ENCODE measurements at regions not wholly inside any gene's neighbourhood (a gene's known extent, or its start where the extent isn't known, plus 50 kb on each side); places are given as distances from the start of the nearest gene placed in this dataset.

GRCh38 chr16:56041556-56042140 lies 149.6 kb upstream of the GNAO1 start:
- no peaks in the 10 kb centered on the region for H3K9me2 ChIP-seq (ENCODE audit: insufficient read depth, low read length)

DNA sequence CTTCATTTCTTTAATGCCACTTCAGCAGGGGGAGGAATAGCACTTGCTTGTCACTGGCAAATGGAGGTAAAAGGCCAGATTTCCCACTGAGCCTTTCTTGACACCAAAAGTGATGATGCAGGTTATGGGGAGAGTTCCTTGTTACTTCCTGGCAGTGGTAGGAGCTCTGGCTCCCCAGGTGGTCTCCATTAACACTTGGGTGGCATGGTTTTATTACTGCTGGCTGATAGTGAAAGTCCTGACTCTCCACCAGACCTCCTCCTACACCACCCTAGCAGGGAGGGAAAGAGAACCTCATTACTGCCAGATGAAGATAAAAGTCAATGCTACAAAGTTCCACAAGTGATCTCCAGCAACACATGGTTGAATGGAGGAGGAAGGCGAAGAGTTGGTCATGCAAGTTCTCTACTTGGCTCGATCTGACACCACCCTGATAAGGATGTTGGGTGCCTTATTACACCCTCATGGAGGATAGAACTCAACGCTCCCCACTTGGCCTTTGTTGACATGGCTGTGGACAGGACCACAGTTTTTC lies 152.7 kb upstream of the GNAO1 start:
- Histone ChIP-seq H4K20me1 (ENCODE audit: insufficient read depth) (no peaks in the 10 kb centered on the region), H2AFZ (ENCODE audit: low read depth, low read length) (no peak overlapping the region), H3K79me2 (replicated peaks; ENCODE audit: insufficient read depth, low read length) (no peaks in the 10 kb centered on the region), H3K9me3 (ENCODE audit: low read length) (no peaks in the 10 kb centered on the region), H3K27ac (ENCODE audit: low read length) (no peak overlapping the region), H3K36me3 (ENCODE audit: insufficient read depth, low read length) (no peaks in the 10 kb centered on the region), H3K4me3 (ENCODE audit: low read length) (no peak overlapping the region), H3K27me3 (ENCODE audit: insufficient read depth, low read depth, low read length) (no peaks in the 10 kb centered on the region), H3K9me2 (ENCODE audit: insufficient read depth, low read length) (no peaks in the 10 kb centered on the region), H3K4me2 (ENCODE audit: low read length) (no peak overlapping the region), H3K9ac (ENCODE audit: low read length) (no peak overlapping the region), H3F3A (ENCODE audit: insufficient read depth, low read length, poor library complexity, severe bottlenecking) (no peaks in the 10 kb centered on the region)
- TF ChIP-seq SMC3 (conservative IDR thresholded peaks at IDR 0.05; ENCODE audit: poor library complexity) (no peak), EP300 (conservative IDR thresholded peaks at IDR 0.05; ENCODE audit: poor library complexity, severe bottlenecking) (no peak), TAF1 (IDR thresholded peaks at IDR 0.05; ENCODE audit: low read depth) (no peak), MXI1 (conservative IDR thresholded peaks at IDR 0.05; ENCODE audit: poor library complexity, severe bottlenecking) (no peak), EZH2 (IDR thresholded peaks at IDR 0.05; ENCODE audit: borderline replicate concordance, insufficient read depth, low read length, poor library complexity, severe bottlenecking) (no peak), RAD21 (conservative IDR thresholded peaks at IDR 0.05) (no peak), POLR2AphosphoS5 (IDR thresholded peaks at IDR 0.05) (no peak)
- TF ChIP-seq, protein P1, sequence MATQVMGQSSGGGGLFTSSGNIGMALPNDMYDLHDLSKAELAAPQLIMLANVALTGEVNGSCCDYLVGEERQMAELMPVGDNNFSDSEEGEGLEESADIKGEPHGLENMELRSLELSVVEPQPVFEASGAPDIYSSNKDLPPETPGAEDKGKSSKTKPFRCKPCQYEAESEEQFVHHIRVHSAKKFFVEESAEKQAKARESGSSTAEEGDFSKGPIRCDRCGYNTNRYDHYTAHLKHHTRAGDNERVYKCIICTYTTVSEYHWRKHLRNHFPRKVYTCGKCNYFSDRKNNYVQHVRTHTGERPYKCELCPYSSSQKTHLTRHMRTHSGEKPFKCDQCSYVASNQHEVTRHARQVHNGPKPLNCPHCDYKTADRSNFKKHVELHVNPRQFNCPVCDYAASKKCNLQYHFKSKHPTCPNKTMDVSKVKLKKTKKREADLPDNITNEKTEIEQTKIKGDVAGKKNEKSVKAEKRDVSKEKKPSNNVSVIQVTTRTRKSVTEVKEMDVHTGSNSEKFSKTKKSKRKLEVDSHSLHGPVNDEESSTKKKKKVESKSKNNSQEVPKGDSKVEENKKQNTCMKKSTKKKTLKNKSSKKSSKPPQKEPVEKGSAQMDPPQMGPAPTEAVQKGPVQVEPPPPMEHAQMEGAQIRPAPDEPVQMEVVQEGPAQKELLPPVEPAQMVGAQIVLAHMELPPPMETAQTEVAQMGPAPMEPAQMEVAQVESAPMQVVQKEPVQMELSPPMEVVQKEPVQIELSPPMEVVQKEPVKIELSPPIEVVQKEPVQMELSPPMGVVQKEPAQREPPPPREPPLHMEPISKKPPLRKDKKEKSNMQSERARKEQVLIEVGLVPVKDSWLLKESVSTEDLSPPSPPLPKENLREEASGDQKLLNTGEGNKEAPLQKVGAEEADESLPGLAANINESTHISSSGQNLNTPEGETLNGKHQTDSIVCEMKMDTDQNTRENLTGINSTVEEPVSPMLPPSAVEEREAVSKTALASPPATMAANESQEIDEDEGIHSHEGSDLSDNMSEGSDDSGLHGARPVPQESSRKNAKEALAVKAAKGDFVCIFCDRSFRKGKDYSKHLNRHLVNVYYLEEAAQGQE (IDR thresholded peaks at IDR 0.05; ENCODE audit: borderline replicate concordance), result no peak

More at GRCh38 chr16:56041556-56042140, 149.6 kb upstream of the GNAO1 start:
- H3K79me2 ChIP-seq (replicated peaks; ENCODE audit: insufficient read depth, low read length), result no peaks in the 10 kb centered on the region
- TF ChIP-seq MXI1 (conservative IDR thresholded peaks at IDR 0.05; ENCODE audit: poor library complexity, severe bottlenecking) (no peak), POLR2AphosphoS5 (IDR thresholded peaks at IDR 0.05) (no peak), SMC3 (conservative IDR thresholded peaks at IDR 0.05; ENCODE audit: poor library complexity) (peak; percentile 88), CTCF (IDR thresholded peaks at IDR 0.05; ENCODE audit: poor library complexity, severe bottlenecking) (peak; percentile 77), EZH2 (IDR thresholded peaks at IDR 0.05; ENCODE audit: borderline replicate concordance, insufficient read depth, low read length, poor library complexity, severe bottlenecking) (no peak), EP300 (conservative IDR thresholded peaks at IDR 0.05; ENCODE audit: poor library complexity, severe bottlenecking) (no peak), RAD21 (conservative IDR thresholded peaks at IDR 0.05) (peak; percentile 86), TAF1 (IDR thresholded peaks at IDR 0.05; ENCODE audit: low read depth) (no peak)
- TF ChIP-seq, protein P1 (IDR thresholded peaks at IDR 0.05; ENCODE audit: borderline replicate concordance), result no peak
- no peaks in the 10 kb centered on the region for H3F3A ChIP-seq (ENCODE audit: insufficient read depth, low read length, poor library complexity, severe bottlenecking)
- H2AFZ ChIP-seq (ENCODE audit: low read depth, low read length), result no peak overlapping the region
- no peaks in the 10 kb centered on the region for H3K36me3 ChIP-seq (ENCODE audit: insufficient read depth, low read length)
- H3K27me3 ChIP-seq (ENCODE audit: insufficient read depth, low read depth, low read length), result no peaks in the 10 kb centered on the region
- no peak overlapping the region for H3K9ac ChIP-seq (ENCODE audit: low read length)
- H3K27ac ChIP-seq (ENCODE audit: low read length), result no peak overlapping the region
- no peak overlapping the region for H3K4me3 ChIP-seq (ENCODE audit: low read length)
- H3K9me3 ChIP-seq (ENCODE audit: low read length), result no peaks in the 10 kb centered on the region
- H3K4me2 ChIP-seq (ENCODE audit: low read length), result no peak overlapping the region
- no peaks in the 10 kb centered on the region for H4K20me1 ChIP-seq (ENCODE audit: insufficient read depth)

All from neural cell (in vitro differentiated cells).